ENCODE measurements at regions not wholly inside any gene's neighbourhood (a gene's known extent, or its start where the extent isn't known, plus 50 kb on each side); places are given as distances from the start of the nearest gene placed in this dataset.
A peak's percentile ranks its signal among the peaks of the same experiment; 100 is the strongest.

DNA sequence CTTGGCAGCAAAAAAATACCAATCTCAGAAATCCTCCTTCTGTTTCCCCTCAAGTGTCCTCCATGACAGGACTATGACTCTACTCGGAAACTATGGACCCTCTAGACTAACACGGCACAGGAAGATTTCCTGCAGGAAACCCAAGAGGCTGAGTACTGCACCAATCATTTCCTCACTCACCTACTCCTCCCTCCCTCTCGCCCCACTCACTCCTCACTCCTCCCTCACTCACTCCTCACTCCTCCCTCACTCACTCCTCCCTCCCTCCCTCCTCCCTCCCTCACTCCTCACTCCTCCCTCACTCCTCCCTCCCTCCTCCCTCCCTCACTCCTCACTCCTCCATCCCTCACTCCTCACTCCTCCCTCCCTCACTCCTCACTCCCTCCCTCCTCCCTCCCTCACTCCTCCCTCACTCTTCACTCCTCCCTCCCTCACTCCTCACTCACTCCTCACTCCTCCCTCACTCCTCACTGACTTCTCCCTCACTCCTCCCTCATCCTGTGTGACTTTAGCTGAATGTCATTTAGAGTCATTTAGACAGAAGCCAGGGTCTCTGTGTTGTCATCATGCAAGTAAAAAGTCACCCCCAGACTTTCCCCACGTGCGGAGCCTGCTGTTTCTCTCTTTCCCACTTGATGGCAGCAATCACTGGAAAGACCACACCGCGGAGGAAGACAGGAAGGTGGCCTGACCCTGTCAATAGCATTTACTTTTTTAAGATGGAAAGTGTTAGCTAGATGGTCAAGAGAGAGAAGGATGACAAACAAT, 226.8 kb upstream of the PDE10A start:
- 28% methylated on average over 7 of the region's 7 CpGs for WGBS
- TF ChIP-seq, protein P1, sequence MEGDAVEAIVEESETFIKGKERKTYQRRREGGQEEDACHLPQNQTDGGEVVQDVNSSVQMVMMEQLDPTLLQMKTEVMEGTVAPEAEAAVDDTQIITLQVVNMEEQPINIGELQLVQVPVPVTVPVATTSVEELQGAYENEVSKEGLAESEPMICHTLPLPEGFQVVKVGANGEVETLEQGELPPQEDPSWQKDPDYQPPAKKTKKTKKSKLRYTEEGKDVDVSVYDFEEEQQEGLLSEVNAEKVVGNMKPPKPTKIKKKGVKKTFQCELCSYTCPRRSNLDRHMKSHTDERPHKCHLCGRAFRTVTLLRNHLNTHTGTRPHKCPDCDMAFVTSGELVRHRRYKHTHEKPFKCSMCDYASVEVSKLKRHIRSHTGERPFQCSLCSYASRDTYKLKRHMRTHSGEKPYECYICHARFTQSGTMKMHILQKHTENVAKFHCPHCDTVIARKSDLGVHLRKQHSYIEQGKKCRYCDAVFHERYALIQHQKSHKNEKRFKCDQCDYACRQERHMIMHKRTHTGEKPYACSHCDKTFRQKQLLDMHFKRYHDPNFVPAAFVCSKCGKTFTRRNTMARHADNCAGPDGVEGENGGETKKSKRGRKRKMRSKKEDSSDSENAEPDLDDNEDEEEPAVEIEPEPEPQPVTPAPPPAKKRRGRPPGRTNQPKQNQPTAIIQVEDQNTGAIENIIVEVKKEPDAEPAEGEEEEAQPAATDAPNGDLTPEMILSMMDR (IDR thresholded peaks at IDR 0.05): peak in 1 of 2 donors; percentile 37
- TF ChIP-seq POLR2AphosphoS5 (IDR thresholded peaks at IDR 0.05) (no peak), EP300 (IDR thresholded peaks at IDR 0.05) (no peak)
- H3K27ac ChIP-seq: no peak overlapping the region
- H3K4me3 ChIP-seq: no peak overlapping the region
- H3K4me1 ChIP-seq: no peaks in the 10 kb centered on the region
- H3K36me3 ChIP-seq: no peaks in the 10 kb centered on the region
- DNase-seq (ENCODE audit: low spot score in 2 of 2): no peak
- peaks cover 3% of the 10 kb centered on the region for H3K27me3 ChIP-seq
- peaks cover 4% of the 10 kb centered on the region for H3K9me3 ChIP-seq

DNA sequence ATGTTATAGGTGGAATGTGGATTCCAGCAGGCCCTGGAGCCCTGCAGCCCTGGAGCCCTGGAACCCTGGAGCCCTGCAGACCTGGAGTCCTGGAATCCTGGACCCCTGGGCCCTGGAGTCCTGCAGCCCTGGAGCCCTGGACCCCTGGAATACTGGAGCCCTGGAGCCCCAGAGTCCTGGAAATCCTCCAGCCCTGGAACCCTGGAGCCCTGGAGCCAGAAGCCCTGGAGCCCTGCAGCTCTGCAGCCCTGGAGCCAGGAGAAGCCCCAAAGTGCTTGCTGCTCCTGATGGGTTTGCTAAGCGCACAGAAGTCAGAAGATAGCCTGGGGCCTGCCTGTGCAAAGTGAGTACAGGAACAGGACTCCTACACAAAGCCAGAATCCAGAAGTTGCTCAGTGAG, 223.1 kb upstream of the PDE10A start:
- H3K27me3 ChIP-seq: peaks cover 3% of the 10 kb centered on the region
- H3K4me1 ChIP-seq: no peaks in the 10 kb centered on the region
- no peak for TF ChIP-seq POLR2A (IDR thresholded peaks at IDR 0.05)
- TF ChIP-seq EP300 (IDR thresholded peaks at IDR 0.05): no peak
- no peak for TF ChIP-seq POLR2AphosphoS5 (IDR thresholded peaks at IDR 0.05)
- TF ChIP-seq, protein P1 (IDR thresholded peaks at IDR 0.05): no peak
- DNase-seq (ENCODE audit: low spot score in 2 of 2): no peak
- WGBS: 92% methylated on average over 1 of the region's 1 CpG
- peaks cover 4% of the 10 kb centered on the region for H3K9me3 ChIP-seq
- no peak overlapping the region for H3K4me3 ChIP-seq
- H3K27ac ChIP-seq: no peak overlapping the region
- H3K36me3 ChIP-seq: no peaks in the 10 kb centered on the region

DNA sequence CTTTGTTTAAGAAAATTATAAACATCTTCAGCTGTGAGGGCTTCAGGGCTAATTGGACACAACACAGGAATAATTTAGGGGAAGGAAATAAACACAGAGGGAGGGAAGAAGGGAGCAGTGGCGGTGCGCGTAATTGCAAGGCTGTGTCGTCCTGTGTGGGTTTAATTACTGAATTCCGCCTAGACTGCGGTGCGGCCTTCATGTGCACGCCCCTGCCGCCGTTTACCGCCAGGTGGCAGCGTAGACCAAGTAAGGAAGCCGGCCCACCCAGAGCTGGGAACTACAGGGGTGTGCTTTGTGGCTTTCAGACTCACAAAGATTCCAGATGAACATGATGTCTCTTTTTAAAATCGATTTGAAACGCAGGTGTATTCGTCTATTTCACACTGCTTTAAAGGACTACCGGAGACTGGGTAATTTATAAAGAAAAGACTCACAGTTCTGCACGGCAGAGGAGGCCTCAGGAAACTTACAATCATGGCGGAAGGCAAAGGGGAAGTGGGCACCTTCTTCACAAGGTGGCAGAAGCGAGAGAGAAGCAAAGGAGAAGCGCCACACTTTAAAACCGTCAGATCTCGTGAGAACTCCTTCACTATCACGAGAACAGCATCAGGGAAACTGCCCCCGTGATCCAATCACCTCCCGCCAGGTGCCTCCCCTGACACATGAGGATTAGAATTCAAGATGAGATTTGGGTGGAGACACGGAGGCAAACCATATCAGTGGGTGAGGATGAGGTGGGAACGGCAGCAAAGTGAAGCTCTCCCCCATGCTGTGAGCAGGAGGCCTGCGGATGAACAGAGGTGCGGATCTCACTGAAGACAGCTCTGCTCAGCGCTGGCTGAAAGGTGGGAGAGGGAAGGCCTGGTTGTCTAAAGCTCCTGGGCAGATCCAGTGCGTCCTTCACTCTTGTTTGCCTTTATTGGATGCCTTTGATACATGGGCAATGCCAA, 222.0 kb upstream of the PDE10A start:
- Histone ChIP-seq H3K36me3 (no peaks in the 10 kb centered on the region), H3K4me3 (no peak overlapping the region), H3K27me3 (peaks cover 3% of the 10 kb centered on the region), H3K4me1 (no peaks in the 10 kb centered on the region), H3K27ac (no peak overlapping the region), H3K9me3 (peaks cover 4% of the 10 kb centered on the region)
- TF ChIP-seq, protein P1 (IDR thresholded peaks at IDR 0.05): peak; percentile 56 to 76
- no peak for TF ChIP-seq EP300 (IDR thresholded peaks at IDR 0.05)
- no peak for TF ChIP-seq POLR2A (IDR thresholded peaks at IDR 0.05)
- DNase-seq (ENCODE audit: low spot score in 2 of 2): peak; percentile 84 to 89
- 37% methylated on average over 32 of the region's 32 CpGs for WGBS

DNA sequence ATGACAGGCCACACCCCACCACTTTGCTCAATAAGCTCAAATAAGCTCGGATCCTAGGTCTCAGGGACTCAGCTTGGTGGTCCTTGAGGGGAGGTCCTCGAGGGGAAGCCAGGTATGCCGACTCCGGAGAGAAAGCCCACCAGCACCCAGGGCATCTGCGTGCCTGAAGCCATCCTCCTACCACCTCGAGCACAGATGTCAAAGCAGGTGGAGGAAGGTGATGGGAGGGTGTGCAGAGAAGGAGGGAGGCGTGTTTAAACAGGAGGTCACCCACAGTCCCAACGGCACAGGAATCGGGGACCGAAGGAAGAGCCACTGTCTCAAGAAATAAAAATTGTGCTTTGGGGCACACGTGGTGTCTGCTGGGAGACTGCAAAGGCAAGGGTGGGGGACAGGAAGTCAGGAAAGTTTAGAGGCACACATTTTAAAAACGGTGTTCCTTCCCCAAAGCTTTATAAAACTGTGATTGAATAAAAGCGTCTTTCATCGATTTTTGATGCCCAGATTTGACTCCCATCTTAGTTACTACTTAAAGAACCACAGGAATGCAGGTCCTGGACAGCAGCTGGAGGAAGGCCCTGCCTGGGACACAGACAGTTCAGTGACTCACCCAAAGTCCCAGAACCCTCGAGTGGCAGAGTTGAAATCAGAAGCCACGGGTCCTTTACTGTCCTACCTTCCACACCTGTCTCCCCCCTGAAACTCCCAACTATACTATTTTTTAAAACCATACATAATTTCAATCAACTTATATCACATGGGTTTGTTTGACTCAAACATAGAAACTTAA, 221.0 kb upstream of the PDE10A start:
- Histone ChIP-seq H3K36me3 (no peaks in the 10 kb centered on the region), H3K9me3 (peaks cover 4% of the 10 kb centered on the region), H3K4me3 (no peak overlapping the region), H3K27me3 (peaks cover 2% of the 10 kb centered on the region), H3K27ac (no peak overlapping the region), H3K4me1 (no peaks in the 10 kb centered on the region)
- TF ChIP-seq, protein P1 (IDR thresholded peaks at IDR 0.05): no peak
- TF ChIP-seq POLR2AphosphoS5 (IDR thresholded peaks at IDR 0.05): no peak
- TF ChIP-seq EP300 (IDR thresholded peaks at IDR 0.05): no peak
- no peak for TF ChIP-seq POLR2A (IDR thresholded peaks at IDR 0.05)
- DNase-seq (ENCODE audit: low spot score in 2 of 2): no peak
- 59% methylated on average over 16 of the region's 16 CpGs for WGBS
